ENCODE measurements at regions not wholly inside any gene's neighbourhood (a gene's known extent, or its start where the extent isn't known, plus 50 kb on each side); places are given as distances from the start of the nearest gene placed in this dataset.

DNA sequence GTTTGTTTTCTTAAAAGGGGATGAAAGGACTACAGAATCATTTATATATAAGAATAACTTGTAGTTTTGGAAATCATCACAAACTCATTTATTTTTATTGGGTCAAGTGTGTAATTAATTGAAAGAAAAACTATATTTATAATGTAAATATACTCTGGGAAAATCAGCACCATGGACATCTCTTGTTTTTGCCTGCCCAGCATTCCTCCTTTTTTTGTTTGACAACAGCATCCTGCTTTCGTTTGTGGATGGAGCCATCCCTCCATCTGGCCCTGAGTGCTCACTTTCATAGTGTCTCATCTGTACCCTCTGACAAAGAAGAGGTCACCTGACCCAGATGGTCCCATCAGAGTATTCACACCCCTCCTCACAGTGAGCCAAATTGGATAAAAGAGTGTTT is 308.2 kb upstream of the HTR1E start:
- Histone ChIP-seq H3K27ac (ENCODE audit: extremely low read length, insufficient read depth, low read length) (no peak overlapping the region), H3K9me3 (ENCODE audit: low read length) (peaks cover 65% of the 10 kb centered on the region), H3K9ac (ENCODE audit: insufficient read depth, low read depth, low read length) (no peak overlapping the region), H2AFZ (ENCODE audit: low read length) (no peak overlapping the region), H4K20me1 (ENCODE audit: insufficient read depth, low read length) (no peaks in the 10 kb centered on the region), H3K79me2 (ENCODE audit: insufficient read depth, low read length) (no peaks in the 10 kb centered on the region), H3K4me2 (ENCODE audit: low read depth, low read length) (no peak overlapping the region), H3K27me3 (ENCODE audit: control insufficient read depth in 1 of 2, insufficient read depth in 2 of 2, low read length in 2 of 2) (no peaks in the 10 kb centered on the region), H3K36me3 (replicated peaks in 1 of 2; ENCODE audit: control insufficient read depth in 1 of 2, insufficient read depth in 2 of 2, low read length in 2 of 2) (no peaks in the 10 kb centered on the region), H3K4me1 (ENCODE audit: insufficient read depth, low read length) (no peaks in the 10 kb centered on the region), H3K4me3 (replicated peaks in 1 of 3; ENCODE audit: insufficient read depth in 1 of 3, low read depth in 2 of 3, low read length in 3 of 3) (no peak overlapping the region)
- in situ Hi-C loops (cut with HindIII; ENCODE audit: extremely low pct_ligation_motif_present, low pct_unique_long_range_greater_than_20kb) (no loop called here), intact Hi-C loops (cut with micrococcal nuclease; ENCODE audit: unreplicated experiment) (no loop called here)
- ATAC-seq (no peak), FAIRE-seq (no peak), DNase-seq (ENCODE audit: low spot score) (no peak)
- POLR2A ChIA-PET, result no interaction called here
- TF ChIP-seq SPEN (CRISPR knock-in tag; IDR thresholded peaks at IDR 0.05; ENCODE audit: low read depth), result no peak
- TF ChIP-seq, protein P1, sequence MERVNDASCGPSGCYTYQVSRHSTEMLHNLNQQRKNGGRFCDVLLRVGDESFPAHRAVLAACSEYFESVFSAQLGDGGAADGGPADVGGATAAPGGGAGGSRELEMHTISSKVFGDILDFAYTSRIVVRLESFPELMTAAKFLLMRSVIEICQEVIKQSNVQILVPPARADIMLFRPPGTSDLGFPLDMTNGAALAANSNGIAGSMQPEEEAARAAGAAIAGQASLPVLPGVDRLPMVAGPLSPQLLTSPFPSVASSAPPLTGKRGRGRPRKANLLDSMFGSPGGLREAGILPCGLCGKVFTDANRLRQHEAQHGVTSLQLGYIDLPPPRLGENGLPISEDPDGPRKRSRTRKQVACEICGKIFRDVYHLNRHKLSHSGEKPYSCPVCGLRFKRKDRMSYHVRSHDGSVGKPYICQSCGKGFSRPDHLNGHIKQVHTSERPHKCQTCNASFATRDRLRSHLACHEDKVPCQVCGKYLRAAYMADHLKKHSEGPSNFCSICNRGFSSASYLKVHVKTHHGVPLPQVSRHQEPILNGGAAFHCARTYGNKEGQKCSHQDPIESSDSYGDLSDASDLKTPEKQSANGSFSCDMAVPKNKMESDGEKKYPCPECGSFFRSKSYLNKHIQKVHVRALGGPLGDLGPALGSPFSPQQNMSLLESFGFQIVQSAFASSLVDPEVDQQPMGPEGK (CRISPR knock-in tag; IDR thresholded peaks at IDR 0.05), result no peak
- TF ChIP-seq, protein P2, sequence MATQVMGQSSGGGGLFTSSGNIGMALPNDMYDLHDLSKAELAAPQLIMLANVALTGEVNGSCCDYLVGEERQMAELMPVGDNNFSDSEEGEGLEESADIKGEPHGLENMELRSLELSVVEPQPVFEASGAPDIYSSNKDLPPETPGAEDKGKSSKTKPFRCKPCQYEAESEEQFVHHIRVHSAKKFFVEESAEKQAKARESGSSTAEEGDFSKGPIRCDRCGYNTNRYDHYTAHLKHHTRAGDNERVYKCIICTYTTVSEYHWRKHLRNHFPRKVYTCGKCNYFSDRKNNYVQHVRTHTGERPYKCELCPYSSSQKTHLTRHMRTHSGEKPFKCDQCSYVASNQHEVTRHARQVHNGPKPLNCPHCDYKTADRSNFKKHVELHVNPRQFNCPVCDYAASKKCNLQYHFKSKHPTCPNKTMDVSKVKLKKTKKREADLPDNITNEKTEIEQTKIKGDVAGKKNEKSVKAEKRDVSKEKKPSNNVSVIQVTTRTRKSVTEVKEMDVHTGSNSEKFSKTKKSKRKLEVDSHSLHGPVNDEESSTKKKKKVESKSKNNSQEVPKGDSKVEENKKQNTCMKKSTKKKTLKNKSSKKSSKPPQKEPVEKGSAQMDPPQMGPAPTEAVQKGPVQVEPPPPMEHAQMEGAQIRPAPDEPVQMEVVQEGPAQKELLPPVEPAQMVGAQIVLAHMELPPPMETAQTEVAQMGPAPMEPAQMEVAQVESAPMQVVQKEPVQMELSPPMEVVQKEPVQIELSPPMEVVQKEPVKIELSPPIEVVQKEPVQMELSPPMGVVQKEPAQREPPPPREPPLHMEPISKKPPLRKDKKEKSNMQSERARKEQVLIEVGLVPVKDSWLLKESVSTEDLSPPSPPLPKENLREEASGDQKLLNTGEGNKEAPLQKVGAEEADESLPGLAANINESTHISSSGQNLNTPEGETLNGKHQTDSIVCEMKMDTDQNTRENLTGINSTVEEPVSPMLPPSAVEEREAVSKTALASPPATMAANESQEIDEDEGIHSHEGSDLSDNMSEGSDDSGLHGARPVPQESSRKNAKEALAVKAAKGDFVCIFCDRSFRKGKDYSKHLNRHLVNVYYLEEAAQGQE (IDR thresholded peaks at IDR 0.05; ENCODE audit: borderline replicate concordance in 1 of 2, low read depth in 1 of 2, low read length in 2 of 2), result 0 out of 4 replicates have a peak, but pooled peaks of 1 of the 2 experiments have one; percentile 29
- 0% methylated on average over 1 of the region's 1 CpG for WGBS (ENCODE audit: low lambda C conversion rate)
- CTCF ChIA-PET (ENCODE audit: low intra/inter-chr PET ratio, low total read pairs), result no interaction called here
- BruUV-seq (replicated peaks), result no TSS peak
